CD8-positive, alpha-beta memory T cell (primary cell): ENCODE measurements at regions not wholly inside any gene's neighbourhood (a gene's known extent, or its start where the extent isn't known, plus 50 kb on each side); places are given as distances from the start of the nearest gene placed in this dataset.
"Not testable (repeated sequence)": the region's sequence is repeated elsewhere in the genome, so short reads cannot be mapped to it uniquely, and the experiment has no call there.

ENCODE experiments used
- CTCF ChIA-PET: fragments of 350-600 bp; sonication (Branson Sonifier 250); formaldehyde crosslinking; loops from one replicate; lab custom pipeline; 2021; ENCODE audit warnings: antibody characterized with exemption; lab: Charles Lee
- POLR2A ChIA-PET: fragments of 350-600 bp; sonication (Branson Sonifier 250); formaldehyde crosslinking; loops from one replicate; lab custom pipeline; 2021; ENCODE audit warnings: antibody characterized with exemption; lab: Charles Lee
- DNase-seq, 5 donors: peaks; one replicate each; pipeline versions ENCODE4 v3.0.0 to v3.0.0-alpha.2; 2020 to 2022; ENCODE audit warnings: mixed read lengths in 1 of 5
- H3K27ac ChIP-seq: one replicate; pipeline ENCODE4 v1.7.0; 2013; ENCODE audit warnings: low read depth, mild to moderate bottlenecking, low read length, moderate library complexity
- H3K27me3 ChIP-seq: 2 replicates; pipeline ENCODE4 v1.7.0; 2013; ENCODE audit warnings: low read length, mild to moderate bottlenecking; ENCODE audit not compliant: insufficient read depth, poor library complexity, severe bottlenecking
- H3K36me3 ChIP-seq: 2 replicates; pipeline ENCODE4 v1.7.0; 2013; ENCODE audit warnings: mild to moderate bottlenecking, low read length, moderate library complexity; ENCODE audit not compliant: insufficient read depth
- H3K4me1 ChIP-seq: 2 replicates; pipeline ENCODE4 v1.7.0; 2013; ENCODE audit warnings: mild to moderate bottlenecking, low read length, moderate library complexity; ENCODE audit not compliant: insufficient read depth
- H3K4me3 ChIP-seq: 2 replicates; pipeline ENCODE4 v1.7.0; 2013; ENCODE audit warnings: mild to moderate bottlenecking, low read length
- H3K9me3 ChIP-seq: 2 replicates; pipeline ENCODE4 v1.7.0; 2013; ENCODE audit warnings: mild to moderate bottlenecking, low read length
- H3K27ac Mint-ChIP-seq, 8 donors: one replicate each; pipeline ENCODE4 v1.8.0; 2020 to 2021; ENCODE audit warnings: mixed read lengths in 8 of 8, mild to moderate bottlenecking in 6 of 8, inconsistent platforms in 3 of 8, moderate library complexity in 3 of 8
- H3K27me3 Mint-ChIP-seq, 2 donors: one replicate each; pipeline ENCODE4 v1.8.0; 2020 to 2021; ENCODE audit warnings: mixed read lengths in 2 of 2, mild to moderate bottlenecking in 1 of 2, moderate library complexity in 1 of 2
- H3K36me3 Mint-ChIP-seq, 3 donors: one replicate each; pipeline ENCODE4 v1.8.0; 2020 to 2021; ENCODE audit warnings: mixed read lengths in 3 of 3, inconsistent platforms in 1 of 3, mild to moderate bottlenecking in 1 of 3
- H3K4me1 Mint-ChIP-seq, 3 donors: one replicate each; pipeline ENCODE4 v1.8.0; 2020 to 2021; ENCODE audit warnings: mixed read lengths in 3 of 3, inconsistent platforms in 1 of 3, mild to moderate bottlenecking in 1 of 3
- H3K4me3 Mint-ChIP-seq, 7 donors: one replicate each; pipeline ENCODE4 v1.8.0; 2020 to 2021; ENCODE audit warnings: mixed read lengths in 7 of 7, mild to moderate bottlenecking in 6 of 7, moderate library complexity in 4 of 7, inconsistent platforms in 2 of 7
- H3K9me3 Mint-ChIP-seq, 5 donors: one replicate each; pipeline ENCODE4 v1.8.0; 2020 to 2022; ENCODE audit warnings: mixed read lengths in 5 of 5, mild to moderate bottlenecking in 3 of 5, moderate library complexity in 2 of 5, inconsistent platforms in 1 of 5

DNA sequence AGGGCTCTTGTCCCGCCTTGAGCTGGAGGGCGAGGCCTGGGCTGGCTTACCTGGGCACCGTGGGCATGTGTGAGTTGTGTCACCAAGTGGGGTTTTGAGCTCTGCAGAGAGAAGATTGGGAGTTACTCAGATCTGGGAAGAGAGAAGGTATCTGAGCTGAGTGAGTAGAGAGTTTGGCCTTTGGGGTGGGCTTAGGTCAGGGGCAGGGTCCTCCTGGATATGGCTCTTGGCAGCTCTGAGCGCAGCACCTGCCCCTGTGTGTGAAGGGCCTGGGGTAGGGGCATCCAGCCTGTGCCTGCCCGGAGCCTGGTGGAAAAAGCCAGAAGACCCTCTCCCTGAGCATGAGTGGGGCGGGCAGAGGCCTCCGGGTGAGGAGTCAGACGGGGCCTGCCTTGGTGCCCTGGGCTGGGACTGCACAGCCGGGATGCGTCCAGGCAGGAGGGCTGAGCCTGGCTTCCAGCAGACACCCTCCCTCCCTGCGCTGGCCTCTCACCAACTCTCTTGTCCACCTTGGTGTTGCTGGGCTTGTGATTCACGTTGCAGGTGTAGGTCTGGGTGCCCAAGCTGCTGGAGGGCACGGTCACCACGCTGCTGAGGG lies 244.3 kb downstream of the TMEM121 start:
- H3K27ac Mint-ChIP-seq, POLR2A ChIA-PET, DNase-seq: not testable (repeated sequence)

DNA sequence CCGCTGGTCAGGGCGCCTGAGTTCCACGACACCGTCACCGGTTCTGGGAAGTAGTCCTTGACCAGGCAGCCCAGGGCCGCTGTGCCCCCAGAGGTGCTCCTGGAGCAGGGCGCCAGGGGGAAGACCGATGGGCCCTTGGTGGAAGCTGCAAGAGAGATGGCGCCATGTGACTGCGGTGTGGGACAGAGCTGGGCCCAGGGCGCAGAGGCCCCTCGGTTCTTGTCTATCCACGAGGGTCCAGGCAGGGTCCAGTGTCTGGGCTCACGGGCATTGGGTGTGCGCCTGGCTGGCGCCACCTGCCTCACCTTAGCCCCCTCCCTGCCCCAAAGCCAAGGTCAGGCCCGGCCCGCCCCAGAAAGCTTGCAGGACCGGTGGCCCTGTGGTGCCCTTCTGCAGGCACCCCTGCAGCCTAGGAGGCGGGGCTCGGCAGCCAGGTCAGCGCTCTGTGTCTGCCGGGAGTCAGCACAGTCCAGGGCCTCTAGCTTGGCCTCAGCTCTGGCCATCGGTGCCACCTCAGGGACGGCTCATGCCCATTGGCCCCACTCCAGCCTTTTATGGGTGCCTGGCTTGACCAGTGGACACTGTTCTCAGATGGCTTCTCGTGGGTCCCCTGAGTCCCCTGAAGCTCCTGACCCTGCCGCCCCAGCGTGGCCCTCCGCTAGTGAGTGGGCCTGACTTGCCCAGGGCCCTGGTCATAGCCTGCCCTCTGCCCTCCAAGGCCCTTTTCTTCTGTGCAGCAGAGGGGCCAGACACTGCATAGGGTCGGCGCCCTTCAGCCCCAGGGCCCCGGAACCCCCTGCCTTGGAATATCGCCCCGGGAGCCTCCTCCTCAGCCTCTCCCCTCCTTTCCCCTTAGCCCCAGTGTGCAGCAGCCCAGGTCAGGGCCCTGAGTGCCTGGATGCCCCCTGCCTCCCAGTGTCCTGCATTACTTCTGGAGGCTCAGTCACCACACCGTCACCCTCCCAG lies 245.2 kb downstream of the TMEM121 start:
- H3K27me3 ChIP-seq, CTCF ChIA-PET, H3K36me3 ChIP-seq, H3K9me3 Mint-ChIP-seq, H3K4me3 Mint-ChIP-seq, DNase-seq, POLR2A ChIA-PET, H3K4me1 ChIP-seq, H3K4me1 Mint-ChIP-seq, H3K27me3 Mint-ChIP-seq, H3K27ac ChIP-seq, H3K9me3 ChIP-seq, H3K27ac Mint-ChIP-seq, H3K36me3 Mint-ChIP-seq, H3K4me3 ChIP-seq: not testable (repeated sequence)

More for the DNA sequence above, 244.3 kb downstream of the TMEM121 start:
- H3K27me3 ChIP-seq, H3K4me1 Mint-ChIP-seq, H3K27me3 Mint-ChIP-seq, H3K9me3 Mint-ChIP-seq, H3K4me3 ChIP-seq, H3K4me3 Mint-ChIP-seq, CTCF ChIA-PET, H3K27ac ChIP-seq, H3K4me1 ChIP-seq, H3K36me3 Mint-ChIP-seq, H3K9me3 ChIP-seq, H3K36me3 ChIP-seq: not testable (repeated sequence)

DNA sequence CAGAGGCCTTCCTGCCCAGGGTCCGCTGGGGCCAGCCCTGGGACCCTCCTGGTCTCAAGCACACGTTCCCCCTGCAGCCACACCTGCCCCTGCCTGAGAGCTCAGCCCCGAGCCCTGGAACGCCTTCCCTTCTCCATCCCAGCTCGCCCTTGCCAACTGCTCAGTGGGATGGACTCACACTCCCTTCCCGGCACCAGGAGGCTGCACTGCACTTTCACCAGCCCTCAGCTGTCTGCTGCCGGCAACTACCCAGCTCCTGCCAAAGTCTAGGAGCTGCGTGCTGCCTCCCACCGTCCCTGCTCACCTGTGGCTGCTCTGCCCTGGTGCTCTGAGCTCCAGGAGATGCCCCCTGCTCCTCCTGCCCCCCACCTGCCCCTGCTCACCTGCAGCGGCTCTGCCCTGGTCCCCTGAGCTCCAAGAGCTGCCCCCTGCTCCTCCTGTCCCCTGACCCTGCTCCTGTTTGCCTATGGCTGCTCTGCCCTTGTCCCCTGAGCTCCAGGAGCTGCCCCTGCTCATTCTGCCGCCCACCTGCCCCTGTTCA lies 246.4 kb downstream of the TMEM121 start:
- DNase-seq, H3K27ac Mint-ChIP-seq, H3K36me3 ChIP-seq, H3K9me3 ChIP-seq, H3K36me3 Mint-ChIP-seq, H3K4me3 ChIP-seq, H3K4me1 ChIP-seq, H3K4me1 Mint-ChIP-seq, H3K9me3 Mint-ChIP-seq, POLR2A ChIA-PET, CTCF ChIA-PET, H3K4me3 Mint-ChIP-seq, H3K27ac ChIP-seq, H3K27me3 ChIP-seq: not testable (repeated sequence)
- H3K27me3 Mint-ChIP-seq = peaks cover 5 to 16% of the 10 kb centered on the region in 2 donors

DNA sequence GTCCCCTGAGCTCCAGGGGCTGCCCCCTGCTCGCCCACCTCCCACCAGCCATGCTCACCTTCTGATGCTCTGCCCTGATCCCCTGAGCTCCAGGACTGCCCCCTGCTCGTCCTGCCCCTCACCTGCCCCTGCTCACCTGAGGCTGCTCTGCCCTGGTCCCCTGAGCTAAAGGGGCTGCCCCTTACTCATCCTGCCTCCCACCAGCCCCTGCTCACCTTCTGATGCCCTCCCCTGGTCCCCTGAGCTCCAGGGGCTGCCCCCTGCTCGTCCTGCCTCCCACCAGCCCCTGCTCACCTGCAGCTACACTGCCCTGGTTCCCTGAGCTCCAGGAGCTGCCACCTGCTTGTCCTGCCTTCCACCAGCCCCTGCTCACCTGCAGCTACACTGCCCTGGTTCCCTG lies 247.2 kb downstream of the TMEM121 start:
- H3K4me1 ChIP-seq = no peaks in the 10 kb centered on the region
- H3K27ac ChIP-seq = no peak overlapping the region
- H3K9me3 ChIP-seq = no peaks in the 10 kb centered on the region
- H3K4me3 ChIP-seq = no peak overlapping the region
- Mint-ChIP-seq H3K36me3 (peaks cover 0 to 5% (median 0%) of the 10 kb centered on the region in 3 donors), H3K27ac (peak overlapping the region in 1 of 8 donors; percentile 88), H3K27me3 (peaks cover 7 to 16% of the 10 kb centered on the region in 2 donors), H3K4me3 (no peak overlapping the region), H3K4me1 (no peaks in the 10 kb centered on the region), H3K9me3 (peaks cover 6 to 15% (median 9%) of the 10 kb centered on the region in 5 donors)
- DNase-seq = no peak
- no peaks in the 10 kb centered on the region for H3K27me3 ChIP-seq
- CTCF ChIA-PET = no interaction called here
- POLR2A ChIA-PET = no interaction called here
- H3K36me3 ChIP-seq = no peaks in the 10 kb centered on the region

DNA sequence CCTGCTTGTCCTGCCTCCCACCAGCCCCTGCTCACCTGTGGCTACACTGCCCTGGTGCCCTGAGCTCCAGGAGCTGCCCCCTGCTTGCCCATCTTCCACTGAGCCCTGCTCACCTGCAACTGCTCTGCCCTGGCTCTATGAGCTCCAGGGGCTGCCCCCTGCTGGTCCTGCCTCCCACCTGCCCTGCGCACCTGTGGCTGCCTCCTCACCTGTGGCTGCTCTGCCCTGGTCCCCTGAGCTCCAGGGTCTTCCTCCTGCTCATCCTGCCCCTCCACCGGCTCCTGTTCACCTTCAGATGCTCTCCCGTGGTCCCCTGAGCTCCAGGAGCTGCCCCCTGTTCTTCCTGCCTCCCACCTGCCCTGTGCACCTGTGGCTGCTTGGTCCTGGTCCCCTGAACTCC lies 247.6 kb downstream of the TMEM121 start:
- peaks cover 10 to 18% (median 13%) of the 10 kb centered on the region in 5 donors for H3K9me3 Mint-ChIP-seq
- Histone ChIP-seq H3K36me3 (no peaks in the 10 kb centered on the region), H3K9me3 (no peaks in the 10 kb centered on the region), H3K27me3 (no peaks in the 10 kb centered on the region), H3K27ac (no peak overlapping the region), H3K4me1 (no peaks in the 10 kb centered on the region), H3K4me3 (no peak overlapping the region)
- POLR2A ChIA-PET = no interaction called here
- peaks cover 0 to 8% (median 0%) of the 10 kb centered on the region in 3 donors for H3K36me3 Mint-ChIP-seq
- H3K4me1 Mint-ChIP-seq = no peaks in the 10 kb centered on the region
- peak overlapping the region in 1 of 8 donors; percentile 88 for H3K27ac Mint-ChIP-seq
- CTCF ChIA-PET = no interaction called here
- H3K27me3 Mint-ChIP-seq = peaks cover 7 to 16% of the 10 kb centered on the region in 2 donors
- H3K4me3 Mint-ChIP-seq = no peak overlapping the region
- no peak for DNase-seq

DNA sequence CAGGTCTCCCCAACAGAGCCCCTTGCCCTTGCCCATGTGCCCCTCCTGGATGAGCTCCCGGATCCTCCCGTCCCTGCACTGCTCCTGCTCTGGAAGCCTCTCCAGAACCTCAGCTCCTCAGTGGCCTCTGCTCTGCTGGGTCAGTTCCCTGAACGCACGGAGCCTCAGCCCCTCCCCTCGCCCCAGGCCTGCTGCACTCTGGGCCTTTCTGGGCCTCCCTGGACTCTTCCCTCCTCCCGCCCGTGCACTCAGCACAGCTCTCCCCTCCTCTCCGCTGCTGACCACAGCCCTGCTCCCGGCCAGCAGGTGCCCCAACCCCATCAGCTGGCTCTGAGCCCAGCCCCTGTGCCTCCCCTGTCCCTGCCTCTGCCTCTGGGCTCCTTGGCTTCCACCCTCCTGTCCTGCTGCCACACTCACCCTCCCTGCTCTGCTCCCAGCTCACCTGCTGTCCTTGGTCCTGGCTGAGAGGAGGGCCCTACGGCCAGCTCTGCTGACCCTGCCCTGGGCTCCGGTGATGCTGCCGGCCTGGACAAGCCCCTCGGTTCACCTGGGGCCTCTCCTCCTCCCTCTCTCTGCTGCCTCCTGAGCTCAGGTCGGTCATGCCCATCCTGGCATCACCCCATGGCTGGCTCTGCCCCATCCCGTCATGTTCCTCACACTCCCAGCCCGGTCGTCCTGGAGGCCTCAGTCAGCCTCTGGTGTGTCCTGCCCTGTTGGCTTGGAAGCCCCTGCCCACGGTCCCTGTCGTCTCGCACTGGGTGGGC lies 248.4 kb downstream of the TMEM121 start:
- DNase-seq, H3K4me3 Mint-ChIP-seq, H3K9me3 ChIP-seq, H3K36me3 ChIP-seq, H3K4me3 ChIP-seq, H3K4me1 ChIP-seq, H3K27ac Mint-ChIP-seq, H3K27ac ChIP-seq, POLR2A ChIA-PET, H3K4me1 Mint-ChIP-seq, CTCF ChIA-PET, H3K27me3 ChIP-seq: not testable (repeated sequence)
- Mint-ChIP-seq H3K9me3 (peaks cover 15 to 26% (median 20%) of the 10 kb centered on the region in 5 donors), H3K36me3 (peaks cover 0 to 15% (median 2%) of the 10 kb centered on the region in 3 donors), H3K27me3 (peaks cover 7 to 16% of the 10 kb centered on the region in 2 donors)

DNA sequence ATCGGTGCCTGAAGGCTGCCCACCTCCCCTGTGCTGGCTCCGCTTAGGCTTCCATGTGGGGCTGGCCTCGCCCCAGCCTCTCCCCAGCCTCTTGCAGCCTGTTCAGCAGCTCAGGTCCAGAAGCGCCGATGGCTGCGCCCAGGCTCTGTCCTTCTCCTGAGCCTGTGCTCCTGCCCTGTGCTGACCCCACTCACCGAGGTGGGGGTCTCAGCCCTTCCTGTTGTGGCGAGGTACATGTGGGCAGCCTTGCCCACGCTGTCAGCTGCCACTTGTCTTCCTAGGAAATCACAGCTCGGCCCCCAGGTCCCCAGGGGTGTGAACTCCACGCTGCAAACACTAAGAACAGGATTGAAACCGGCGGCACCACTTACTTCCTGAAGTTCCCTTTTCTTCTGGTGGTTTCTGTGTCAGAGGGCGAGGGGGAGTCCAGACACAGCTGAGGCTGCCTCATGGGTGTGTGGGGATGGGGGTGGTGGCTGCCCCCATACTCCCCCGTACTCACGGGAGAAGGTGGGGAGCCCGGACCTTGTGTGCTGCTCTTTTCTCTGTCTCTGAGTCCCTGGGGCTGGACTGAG lies 249.1 kb downstream of the TMEM121 start:
- Mint-ChIP-seq H3K36me3 (peaks cover 0 to 15% (median 2%) of the 10 kb centered on the region in 3 donors), H3K9me3 (peaks cover 20 to 30% (median 25%) of the 10 kb centered on the region in 5 donors), H3K27ac (peak overlapping the region in 1 of 8 donors; percentile 68), H3K4me3 (peak overlapping the region in 1 of 7 donors; percentile 59), H3K27me3 (peaks cover 7 to 16% of the 10 kb centered on the region in 2 donors)
- H3K9me3 ChIP-seq, H3K36me3 ChIP-seq, H3K27me3 ChIP-seq, H3K4me1 ChIP-seq, H3K27ac ChIP-seq, H3K4me3 ChIP-seq, CTCF ChIA-PET, H3K4me1 Mint-ChIP-seq, POLR2A ChIA-PET, DNase-seq: not testable (repeated sequence)
